Chondrocyte (in vitro differentiated cells): ENCODE measurements at regions not wholly inside any gene's neighbourhood (a gene's known extent, or its start where the extent isn't known, plus 50 kb on each side); places are given as distances from the start of the nearest gene placed in this dataset.
"Not testable (repeated sequence)": the region's sequence is repeated elsewhere in the genome, so short reads cannot be mapped to it uniquely, and the experiment has no call there.

Experiments used
- DNase-seq: peaks from one replicate; pipeline ENCODE4 v3.0.0; 2021; ENCODE audit warnings: mixed read lengths, low spot score
- H3K27ac Mint-ChIP-seq: one replicate; pipeline ENCODE4 v1.8.0; 2021; ENCODE audit warnings: mild to moderate bottlenecking, moderate library complexity, mixed read lengths; ENCODE audit not compliant: unreplicated experiment
- H3K27me3 Mint-ChIP-seq: 2 replicates; pipeline ENCODE4 v1.8.0; 2021; ENCODE audit warnings: low read depth, mixed read lengths
- H3K36me3 Mint-ChIP-seq: 2 replicates; pipeline ENCODE4 v1.8.0; 2021; ENCODE audit warnings: low read depth, mixed read lengths
- H3K4me1 Mint-ChIP-seq: 2 replicates; pipeline ENCODE4 v1.8.0; 2021; ENCODE audit warnings: low read depth, mild to moderate bottlenecking, mixed read lengths
- H3K4me3 Mint-ChIP-seq: one replicate; pipeline ENCODE4 v1.8.0; 2021; ENCODE audit warnings: mild to moderate bottlenecking, moderate library complexity, mixed read lengths; ENCODE audit not compliant: unreplicated experiment
- H3K9me3 Mint-ChIP-seq: 2 replicates; pipeline ENCODE4 v1.8.0; 2021; ENCODE audit warnings: low read depth, mixed read lengths
- TF ChIP-seq, protein P1 (sequence below): fragments of 200-600 bp; sonication (generic); IDR thresholded peaks from 2 replicates; pipeline ENCODE4 v1.5.0; 2021; ENCODE audit warnings: antibody characterized with exemption, mild to moderate bottlenecking, moderate library complexity

GRCh38 chr11:71153005-71153390 is 99.4 kb downstream of the SHANK2 start:
- Mint-ChIP-seq H3K27me3 (peaks cover 58% of the 10 kb centered on the region), H3K9me3 (peaks cover 3% of the 10 kb centered on the region), H3K36me3 (peaks cover 3% of the 10 kb centered on the region), H3K4me3 (peak overlapping the region; percentile 38), H3K4me1 (peaks cover 10% of the 10 kb centered on the region), H3K27ac (no peak overlapping the region)
- TF ChIP-seq, protein P1, sequence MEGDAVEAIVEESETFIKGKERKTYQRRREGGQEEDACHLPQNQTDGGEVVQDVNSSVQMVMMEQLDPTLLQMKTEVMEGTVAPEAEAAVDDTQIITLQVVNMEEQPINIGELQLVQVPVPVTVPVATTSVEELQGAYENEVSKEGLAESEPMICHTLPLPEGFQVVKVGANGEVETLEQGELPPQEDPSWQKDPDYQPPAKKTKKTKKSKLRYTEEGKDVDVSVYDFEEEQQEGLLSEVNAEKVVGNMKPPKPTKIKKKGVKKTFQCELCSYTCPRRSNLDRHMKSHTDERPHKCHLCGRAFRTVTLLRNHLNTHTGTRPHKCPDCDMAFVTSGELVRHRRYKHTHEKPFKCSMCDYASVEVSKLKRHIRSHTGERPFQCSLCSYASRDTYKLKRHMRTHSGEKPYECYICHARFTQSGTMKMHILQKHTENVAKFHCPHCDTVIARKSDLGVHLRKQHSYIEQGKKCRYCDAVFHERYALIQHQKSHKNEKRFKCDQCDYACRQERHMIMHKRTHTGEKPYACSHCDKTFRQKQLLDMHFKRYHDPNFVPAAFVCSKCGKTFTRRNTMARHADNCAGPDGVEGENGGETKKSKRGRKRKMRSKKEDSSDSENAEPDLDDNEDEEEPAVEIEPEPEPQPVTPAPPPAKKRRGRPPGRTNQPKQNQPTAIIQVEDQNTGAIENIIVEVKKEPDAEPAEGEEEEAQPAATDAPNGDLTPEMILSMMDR, result no peak
- DNase-seq, result no peak

DNA sequence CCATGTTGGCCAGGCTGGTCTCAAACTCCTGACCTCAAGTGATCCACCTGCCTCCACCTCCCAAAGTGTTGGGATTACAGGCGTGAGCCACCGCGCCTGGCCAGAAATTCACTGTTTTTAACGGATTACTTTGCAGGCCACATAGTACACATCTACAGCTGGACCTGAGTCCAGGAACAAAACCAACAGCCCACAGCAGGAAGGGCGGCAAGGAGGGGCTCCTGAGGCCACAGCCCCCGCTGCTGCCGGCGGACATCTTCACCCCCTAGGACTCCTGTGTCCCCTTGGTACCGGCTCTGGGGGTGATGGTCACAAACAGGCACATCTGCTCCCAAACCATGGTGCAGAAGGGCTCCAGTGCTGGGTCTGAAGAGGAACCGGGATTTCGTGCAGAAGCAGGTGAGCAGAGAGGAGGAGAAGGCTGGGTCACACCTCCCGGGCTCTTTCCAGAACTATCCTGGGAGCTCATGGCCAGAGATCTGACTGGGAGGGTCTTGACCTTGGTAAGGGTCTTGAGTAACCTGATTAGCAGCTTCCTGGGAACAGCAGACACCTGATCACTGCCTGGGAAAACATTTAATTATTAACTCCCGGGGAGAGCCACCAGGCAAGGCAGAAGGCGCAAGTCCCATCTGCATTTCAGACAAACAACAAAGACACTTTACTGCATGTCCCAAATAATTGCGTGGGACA is 99.9 kb downstream of the SHANK2 start:
- H3K9me3 Mint-ChIP-seq, H3K36me3 Mint-ChIP-seq, DNase-seq, H3K27ac Mint-ChIP-seq, H3K4me1 Mint-ChIP-seq: not testable (repeated sequence)
- H3K4me3 Mint-ChIP-seq, result peak overlapping the region; percentile 12
- H3K27me3 Mint-ChIP-seq, result peaks cover 52% of the 10 kb centered on the region

- peaks cover 47% of the 10 kb centered on the region for H3K27me3 Mint-ChIP-seq
- H3K9me3 Mint-ChIP-seq, result no peaks in the 10 kb centered on the region
- no peak overlapping the region for H3K4me3 Mint-ChIP-seq
- peaks cover 3% of the 10 kb centered on the region for H3K36me3 Mint-ChIP-seq
- peaks cover 10% of the 10 kb centered on the region for H3K4me1 Mint-ChIP-seq
- no peak for DNase-seq
- no peak overlapping the region for H3K27ac Mint-ChIP-seq
- TF ChIP-seq, protein P1, result no peak
Measured at GRCh38 chr11:71151561-71151960, 100.8 kb downstream of the SHANK2 start.

GRCh38 chr11:71150859-71151258 is 101.5 kb downstream of the SHANK2 start:
- Mint-ChIP-seq H3K4me3 (no peak overlapping the region), H3K36me3 (no peaks in the 10 kb centered on the region), H3K27ac (no peak overlapping the region), H3K9me3 (no peaks in the 10 kb centered on the region), H3K27me3 (peaks cover 41% of the 10 kb centered on the region), H3K4me1 (peaks cover 10% of the 10 kb centered on the region)
- TF ChIP-seq, protein P1, result no peak
- no peak for DNase-seq

DNA sequence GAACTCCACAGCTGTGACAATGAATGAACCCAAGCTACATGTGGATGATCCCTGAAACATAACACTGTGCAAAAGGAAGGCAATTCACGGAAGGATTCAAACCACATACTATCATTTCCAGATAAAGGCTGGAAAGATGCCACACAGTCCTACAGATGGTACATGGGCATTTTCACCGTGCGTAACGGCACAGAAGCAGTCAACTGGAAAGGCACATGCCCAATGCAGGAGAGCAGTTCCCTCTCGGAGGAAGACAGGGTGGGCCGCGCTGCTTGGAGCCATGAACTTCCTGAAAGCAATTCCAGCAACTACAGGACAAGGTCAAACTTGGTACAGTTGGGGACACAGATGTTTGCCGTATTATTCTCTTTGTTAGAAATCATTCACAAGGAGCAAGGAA is 103.7 kb downstream of the SHANK2 start:
- Mint-ChIP-seq H3K4me1 (peaks cover 10% of the 10 kb centered on the region), H3K27me3 (peaks cover 50% of the 10 kb centered on the region), H3K27ac (no peak overlapping the region), H3K9me3 (peaks cover 6% of the 10 kb centered on the region), H3K4me3 (no peak overlapping the region), H3K36me3 (no peaks in the 10 kb centered on the region)
- DNase-seq, result no peak
- TF ChIP-seq, protein P1, result no peak

DNA sequence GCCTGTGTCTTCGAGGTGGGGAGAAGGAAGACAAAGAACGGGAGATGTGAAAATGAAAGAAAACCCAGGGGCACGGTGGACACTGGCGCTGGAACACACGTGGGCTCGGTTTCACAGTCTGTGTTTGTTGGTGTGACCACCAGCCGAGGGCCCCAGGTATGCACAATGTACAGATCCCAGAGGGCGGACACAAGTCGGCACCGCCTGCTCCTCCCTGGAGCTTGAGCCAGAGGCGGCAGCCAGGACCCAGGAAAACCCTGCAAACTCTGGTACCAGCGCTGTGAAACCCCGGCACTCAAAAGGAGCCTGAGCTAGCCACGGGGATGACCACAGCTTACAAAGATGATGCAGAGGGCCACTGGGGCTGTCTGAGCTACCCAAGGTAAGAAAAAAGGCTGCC is 105.0 kb downstream of the SHANK2 start:
- H3K27me3 Mint-ChIP-seq, result peaks cover 38% of the 10 kb centered on the region
- H3K27ac Mint-ChIP-seq, result no peak overlapping the region
- peaks cover 6% of the 10 kb centered on the region for H3K9me3 Mint-ChIP-seq
- H3K4me3 Mint-ChIP-seq, result no peak overlapping the region
- no peaks in the 10 kb centered on the region for H3K36me3 Mint-ChIP-seq
- no peak for DNase-seq
- no peaks in the 10 kb centered on the region for H3K4me1 Mint-ChIP-seq
- TF ChIP-seq, protein P1, result no peak
